ENCODE measurements at regions not wholly inside any gene's neighbourhood (a gene's known extent, or its start where the extent isn't known, plus 50 kb on each side); places are given as distances from the start of the nearest gene placed in this dataset.

DNA sequence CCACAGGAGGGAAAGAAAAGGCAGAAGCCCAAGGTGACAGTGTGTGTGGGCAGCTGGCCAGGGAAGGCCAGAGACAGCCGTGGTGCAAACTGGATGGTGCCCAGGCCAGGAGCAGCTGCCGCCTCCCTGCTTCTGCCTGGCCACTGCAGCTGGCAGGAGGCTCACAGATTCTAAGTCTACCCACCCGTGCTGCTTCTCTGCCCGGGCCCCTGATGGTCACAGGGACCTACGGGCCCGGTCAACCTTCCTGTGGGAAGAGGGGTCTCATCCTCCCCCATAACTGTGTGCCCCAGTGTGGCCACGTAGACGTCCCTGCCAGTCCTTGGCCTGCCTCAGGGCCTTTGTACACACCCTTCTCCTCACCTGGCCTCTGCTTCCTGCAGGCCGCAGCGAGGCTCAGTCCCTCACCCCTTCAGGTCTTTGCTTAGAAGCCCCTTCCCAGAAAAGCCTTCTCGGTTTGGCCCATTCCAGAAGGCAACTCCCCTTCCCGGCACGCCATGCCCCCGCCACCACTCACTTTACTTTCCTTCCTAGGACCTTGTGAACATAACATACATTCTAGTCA, 192.6 kb upstream of the AJAP1 start:
- TF ChIP-seq EGR1 (IDR thresholded peaks at IDR 0.05): no peak
- no peak for TF ChIP-seq RAD21 (IDR thresholded peaks at IDR 0.05; ENCODE audit: low read depth)
- no peak for TF ChIP-seq CEBPB (IDR thresholded peaks at IDR 0.05)
- TF ChIP-seq ZBTB7A (IDR thresholded peaks at IDR 0.05; ENCODE audit: low read depth): no peak
- TF ChIP-seq YY1 (IDR thresholded peaks at IDR 0.05; ENCODE audit: low read depth): no peak
- TF ChIP-seq FOXM1 (IDR thresholded peaks at IDR 0.05; ENCODE audit: borderline replicate concordance, low read depth): no peak
- TF ChIP-seq EP300 (IDR thresholded peaks at IDR 0.05; ENCODE audit: borderline replicate concordance): no peak
- TF ChIP-seq, protein P1, sequence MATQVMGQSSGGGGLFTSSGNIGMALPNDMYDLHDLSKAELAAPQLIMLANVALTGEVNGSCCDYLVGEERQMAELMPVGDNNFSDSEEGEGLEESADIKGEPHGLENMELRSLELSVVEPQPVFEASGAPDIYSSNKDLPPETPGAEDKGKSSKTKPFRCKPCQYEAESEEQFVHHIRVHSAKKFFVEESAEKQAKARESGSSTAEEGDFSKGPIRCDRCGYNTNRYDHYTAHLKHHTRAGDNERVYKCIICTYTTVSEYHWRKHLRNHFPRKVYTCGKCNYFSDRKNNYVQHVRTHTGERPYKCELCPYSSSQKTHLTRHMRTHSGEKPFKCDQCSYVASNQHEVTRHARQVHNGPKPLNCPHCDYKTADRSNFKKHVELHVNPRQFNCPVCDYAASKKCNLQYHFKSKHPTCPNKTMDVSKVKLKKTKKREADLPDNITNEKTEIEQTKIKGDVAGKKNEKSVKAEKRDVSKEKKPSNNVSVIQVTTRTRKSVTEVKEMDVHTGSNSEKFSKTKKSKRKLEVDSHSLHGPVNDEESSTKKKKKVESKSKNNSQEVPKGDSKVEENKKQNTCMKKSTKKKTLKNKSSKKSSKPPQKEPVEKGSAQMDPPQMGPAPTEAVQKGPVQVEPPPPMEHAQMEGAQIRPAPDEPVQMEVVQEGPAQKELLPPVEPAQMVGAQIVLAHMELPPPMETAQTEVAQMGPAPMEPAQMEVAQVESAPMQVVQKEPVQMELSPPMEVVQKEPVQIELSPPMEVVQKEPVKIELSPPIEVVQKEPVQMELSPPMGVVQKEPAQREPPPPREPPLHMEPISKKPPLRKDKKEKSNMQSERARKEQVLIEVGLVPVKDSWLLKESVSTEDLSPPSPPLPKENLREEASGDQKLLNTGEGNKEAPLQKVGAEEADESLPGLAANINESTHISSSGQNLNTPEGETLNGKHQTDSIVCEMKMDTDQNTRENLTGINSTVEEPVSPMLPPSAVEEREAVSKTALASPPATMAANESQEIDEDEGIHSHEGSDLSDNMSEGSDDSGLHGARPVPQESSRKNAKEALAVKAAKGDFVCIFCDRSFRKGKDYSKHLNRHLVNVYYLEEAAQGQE (IDR thresholded peaks at IDR 0.05; ENCODE audit: low read depth): no peak
- TF ChIP-seq, protein P2, sequence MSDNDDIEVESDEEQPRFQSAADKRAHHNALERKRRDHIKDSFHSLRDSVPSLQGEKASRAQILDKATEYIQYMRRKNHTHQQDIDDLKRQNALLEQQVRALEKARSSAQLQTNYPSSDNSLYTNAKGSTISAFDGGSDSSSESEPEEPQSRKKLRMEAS (IDR thresholded peaks at IDR 0.05): no peak
- no peak for TF ChIP-seq CREB1 (IDR thresholded peaks at IDR 0.05; ENCODE audit: low read depth)
- no peak for TF ChIP-seq TEAD4 (IDR thresholded peaks at IDR 0.05)
- no peak for TF ChIP-seq NFIC (IDR thresholded peaks at IDR 0.05)

Measured in Ishikawa (cell line).